Fibroblast of lung (primary cell): ENCODE measurements at regions not wholly inside any gene's neighbourhood (a gene's known extent, or its start where the extent isn't known, plus 50 kb on each side); places are given as distances from the start of the nearest gene placed in this dataset.

ENCODE experiments used
- DNase-seq, 2 donors: peaks; one replicate each; pipeline versions ENCODE4 v3.0.0 to v3.0.0-alpha.2; 2010; ENCODE audit warnings: low read depth in 2 of 2
- H2AFZ ChIP-seq: 2 replicates; pipeline ENCODE4 v1.5.1; 2012; ENCODE audit warnings: low read length, control low read depth, inconsistent platforms
- H3K27ac ChIP-seq: 2 replicates; pipeline ENCODE4 v1.5.1; 2011; ENCODE audit warnings: low read length, control low read depth; ENCODE audit not compliant: insufficient read depth
- H3K27me3 ChIP-seq: 2 replicates; pipeline ENCODE4 v1.5.1; 2011; ENCODE audit warnings: mild to moderate bottlenecking, low read length; ENCODE audit not compliant: control insufficient read depth, insufficient read depth
- H3K36me3 ChIP-seq: 2 replicates; pipeline ENCODE4 v1.5.1; 2011; ENCODE audit warnings: low read length; ENCODE audit not compliant: control insufficient read depth, insufficient read depth
- H3K4me1 ChIP-seq: 2 replicates; pipeline ENCODE4 v1.5.1; 2011; ENCODE audit warnings: low read length; ENCODE audit not compliant: control insufficient read depth, insufficient read depth; ENCODE audit errors: extremely low read depth
- H3K4me2 ChIP-seq: 2 replicates; pipeline ENCODE4 v1.5.1; 2011; ENCODE audit warnings: low read length, control low read depth; ENCODE audit not compliant: insufficient read depth; ENCODE audit errors: extremely low read depth
- H3K4me3 ChIP-seq, 4 experiments: fragments of 200-600 bp in 1 of 4; sonication (generic) in 1 of 4; replicated peaks in 1 of 4; 2 replicates each; pipeline ENCODE4 v1.5.1; 2011 to 2016; ENCODE audit warnings: low read length in 4 of 4, low read depth in 3 of 4, mild to moderate bottlenecking in 3 of 4, control low read depth in 2 of 4, inconsistent platforms in 1 of 4, mixed read lengths in 1 of 4; ENCODE audit not compliant: insufficient read depth in 1 of 4; ENCODE audit errors: control extremely low read depth in 1 of 4
- H3K79me2 ChIP-seq: 2 replicates; pipeline ENCODE4 v1.5.1; 2012; ENCODE audit warnings: mild to moderate bottlenecking, low read length, inconsistent platforms; ENCODE audit not compliant: control insufficient read depth, insufficient read depth
- H3K9ac ChIP-seq: 2 replicates; pipeline ENCODE4 v1.5.1; 2011; ENCODE audit warnings: mild to moderate bottlenecking, low read length, control low read depth; ENCODE audit not compliant: insufficient read depth
- H3K9me3 ChIP-seq: 2 replicates; pipeline ENCODE4 v1.5.1; 2012; ENCODE audit warnings: low read depth, low read length; ENCODE audit not compliant: control insufficient read depth, insufficient read depth
- H4K20me1 ChIP-seq: 2 replicates; pipeline ENCODE4 v1.5.1; 2011; ENCODE audit warnings: low read length; ENCODE audit not compliant: control insufficient read depth, insufficient read depth; ENCODE audit errors: extremely low read depth
- EZH2 ChIP-seq: IDR thresholded peaks from 2 replicates; pipeline ENCODE4 v1.5.1; 2012; ENCODE audit warnings: low read length, control low read depth, mild to moderate bottlenecking; ENCODE audit errors: missing control alignments
- TF ChIP-seq, protein P1 (sequence below), 2 donors: IDR thresholded peaks in 1 of 2; conservative IDR thresholded peaks in 1 of 2; 1 replicate in 1 of 2; 2 replicates in 1 of 2; pipeline ENCODE4 v1.5.1; 2011 to 2012; ENCODE audit warnings: low read length in 2 of 2, control low read depth in 1 of 2, inconsistent platforms in 1 of 2, low read depth in 1 of 2, mild to moderate bottlenecking in 1 of 2

DNA sequence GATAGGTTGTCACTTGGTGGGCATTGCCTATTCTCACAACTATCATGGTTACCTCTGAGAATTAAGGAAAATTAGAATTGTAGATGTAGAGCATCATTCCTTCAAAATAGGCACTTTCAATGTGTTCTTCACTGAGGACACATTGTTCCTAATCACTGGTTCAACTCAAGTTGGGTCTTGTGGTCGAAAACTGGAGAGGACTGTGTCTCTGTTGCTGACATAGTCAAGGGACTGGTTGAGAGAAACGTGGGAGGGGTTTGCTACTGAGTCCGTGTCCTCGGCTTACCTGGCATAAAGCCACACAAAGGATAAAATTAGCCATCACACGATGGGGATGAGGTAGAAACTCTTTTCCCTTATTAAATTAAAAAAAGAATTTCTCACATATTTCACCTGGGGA, 205.9 kb upstream of the CD180 start:
- Histone ChIP-seq H3K27me3 (no peaks in the 10 kb centered on the region), H2AFZ (no peak overlapping the region), H4K20me1 (no peaks in the 10 kb centered on the region), H3K4me2 (no peak overlapping the region), H3K9me3 (no peaks in the 10 kb centered on the region), H3K4me3 (no peak overlapping the region), H3K27ac (no peak overlapping the region), H3K4me1 (peaks cover 2% of the 10 kb centered on the region), H3K36me3 (no peaks in the 10 kb centered on the region), H3K79me2 (no peaks in the 10 kb centered on the region), H3K9ac (no peak overlapping the region)
- DNase-seq = no peak
- no peak for TF ChIP-seq EZH2
- TF ChIP-seq, protein P1, sequence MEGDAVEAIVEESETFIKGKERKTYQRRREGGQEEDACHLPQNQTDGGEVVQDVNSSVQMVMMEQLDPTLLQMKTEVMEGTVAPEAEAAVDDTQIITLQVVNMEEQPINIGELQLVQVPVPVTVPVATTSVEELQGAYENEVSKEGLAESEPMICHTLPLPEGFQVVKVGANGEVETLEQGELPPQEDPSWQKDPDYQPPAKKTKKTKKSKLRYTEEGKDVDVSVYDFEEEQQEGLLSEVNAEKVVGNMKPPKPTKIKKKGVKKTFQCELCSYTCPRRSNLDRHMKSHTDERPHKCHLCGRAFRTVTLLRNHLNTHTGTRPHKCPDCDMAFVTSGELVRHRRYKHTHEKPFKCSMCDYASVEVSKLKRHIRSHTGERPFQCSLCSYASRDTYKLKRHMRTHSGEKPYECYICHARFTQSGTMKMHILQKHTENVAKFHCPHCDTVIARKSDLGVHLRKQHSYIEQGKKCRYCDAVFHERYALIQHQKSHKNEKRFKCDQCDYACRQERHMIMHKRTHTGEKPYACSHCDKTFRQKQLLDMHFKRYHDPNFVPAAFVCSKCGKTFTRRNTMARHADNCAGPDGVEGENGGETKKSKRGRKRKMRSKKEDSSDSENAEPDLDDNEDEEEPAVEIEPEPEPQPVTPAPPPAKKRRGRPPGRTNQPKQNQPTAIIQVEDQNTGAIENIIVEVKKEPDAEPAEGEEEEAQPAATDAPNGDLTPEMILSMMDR (conservative IDR thresholded peaks at IDR 0.05 in 1 of 2, IDR thresholded peaks at IDR 0.05 in 1 of 2; ENCODE audit: low read depth in 1 of 2, low read length in 2 of 2) = no peak

DNA sequence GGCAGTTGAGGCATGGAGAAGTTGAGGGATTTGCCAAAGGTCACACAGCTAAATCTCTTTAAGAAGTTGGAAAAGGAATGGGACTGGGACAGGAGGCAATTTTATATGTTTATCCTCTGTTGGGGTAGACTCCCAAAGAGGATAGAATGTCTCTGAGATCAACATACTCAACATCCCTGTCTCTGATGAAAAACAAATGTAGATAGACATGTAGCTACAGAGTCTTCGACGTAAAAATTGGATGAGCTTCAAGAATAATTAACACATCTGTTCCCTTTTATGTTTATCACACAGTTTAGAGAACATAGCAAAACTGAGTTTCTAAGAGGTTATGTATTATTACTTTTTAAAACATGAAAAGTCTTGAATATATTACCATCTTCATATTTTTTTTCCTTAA, 204.6 kb upstream of the CD180 start:
- Histone ChIP-seq H3K9me3 (no peaks in the 10 kb centered on the region), H3K4me2 (no peak overlapping the region), H2AFZ (no peak overlapping the region), H3K27ac (no peak overlapping the region), H3K27me3 (no peaks in the 10 kb centered on the region), H3K36me3 (no peaks in the 10 kb centered on the region), H4K20me1 (no peaks in the 10 kb centered on the region), H3K4me3 (no peak overlapping the region), H3K4me1 (peaks cover 2% of the 10 kb centered on the region), H3K79me2 (no peaks in the 10 kb centered on the region), H3K9ac (no peak overlapping the region)
- TF ChIP-seq, protein P1 (conservative IDR thresholded peaks at IDR 0.05 in 1 of 2, IDR thresholded peaks at IDR 0.05 in 1 of 2; ENCODE audit: low read depth in 1 of 2, low read length in 2 of 2) = no peak
- no peak for TF ChIP-seq EZH2
- no peak for DNase-seq

DNA sequence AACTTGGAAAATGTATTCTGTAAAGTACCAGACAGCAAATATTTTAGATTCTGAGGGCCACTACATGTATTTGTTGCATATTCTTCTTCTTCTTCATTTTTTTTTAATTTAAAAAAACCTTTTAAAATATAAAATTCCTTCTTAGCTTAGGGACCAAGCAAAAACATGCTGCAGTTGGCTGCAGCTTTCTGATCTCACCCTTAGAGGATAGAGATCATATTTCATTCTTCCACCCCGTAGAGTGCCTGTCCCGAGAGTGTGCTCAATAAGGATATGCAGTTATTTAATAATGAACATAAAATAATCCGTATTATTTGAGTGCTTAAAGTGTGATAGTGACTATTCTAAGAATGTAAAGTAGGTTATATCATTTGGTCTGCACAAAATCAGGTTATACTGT, 204.2 kb upstream of the CD180 start:
- H3K79me2 ChIP-seq = no peaks in the 10 kb centered on the region
- no peaks in the 10 kb centered on the region for H4K20me1 ChIP-seq
- H3K27ac ChIP-seq = no peak overlapping the region
- no peak overlapping the region for H2AFZ ChIP-seq
- H3K4me1 ChIP-seq = peaks cover 2% of the 10 kb centered on the region
- TF ChIP-seq, protein P1 (conservative IDR thresholded peaks at IDR 0.05 in 1 of 2, IDR thresholded peaks at IDR 0.05 in 1 of 2; ENCODE audit: low read depth in 1 of 2, low read length in 2 of 2) = no peak
- TF ChIP-seq EZH2 = no peak
- no peak overlapping the region for H3K9ac ChIP-seq
- no peak overlapping the region for H3K4me2 ChIP-seq
- no peaks in the 10 kb centered on the region for H3K9me3 ChIP-seq
- no peak overlapping the region for H3K4me3 ChIP-seq
- no peaks in the 10 kb centered on the region for H3K36me3 ChIP-seq
- DNase-seq = peak in 1 of 2 donors; percentile 38
- H3K27me3 ChIP-seq = no peaks in the 10 kb centered on the region
